Ishikawa (cell line): ENCODE measurements at regions not wholly inside any gene's neighbourhood (a gene's known extent, or its start where the extent isn't known, plus 50 kb on each side); places are given as distances from the start of the nearest gene placed in this dataset.

Experiments used
- CEBPB ChIP-seq: IDR thresholded peaks from 2 replicates; pipeline ENCODE4 v1.6.1; 2012
- RAD21 ChIP-seq: IDR thresholded peaks from 2 replicates; pipeline ENCODE4 v1.6.1; 2012; ENCODE audit warnings: low read depth
- TF ChIP-seq, protein P1 (sequence below): IDR thresholded peaks from 2 replicates; pipeline ENCODE4 v1.6.1; 2012

DNA sequence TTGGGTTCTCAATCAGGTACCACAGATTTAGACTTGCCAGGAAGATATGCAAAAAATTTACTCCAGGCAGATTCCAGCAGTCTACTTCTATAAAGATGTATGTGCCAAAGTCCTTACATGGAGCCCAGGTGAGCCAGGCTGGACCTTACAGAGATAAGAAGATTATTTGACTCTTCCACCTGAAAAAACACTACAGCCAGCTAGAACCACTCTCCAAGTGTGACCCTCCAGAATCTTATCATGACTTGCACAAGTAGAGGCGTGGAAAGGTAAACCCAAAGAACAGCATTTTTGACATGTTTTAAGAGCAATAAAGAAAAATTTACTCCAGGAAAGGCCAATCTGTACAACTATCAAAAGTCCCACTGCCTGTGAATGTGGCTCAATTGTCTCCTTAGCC, 146.8 kb upstream of the DPT start:
- no peak for TF ChIP-seq CEBPB
- TF ChIP-seq, protein P1, sequence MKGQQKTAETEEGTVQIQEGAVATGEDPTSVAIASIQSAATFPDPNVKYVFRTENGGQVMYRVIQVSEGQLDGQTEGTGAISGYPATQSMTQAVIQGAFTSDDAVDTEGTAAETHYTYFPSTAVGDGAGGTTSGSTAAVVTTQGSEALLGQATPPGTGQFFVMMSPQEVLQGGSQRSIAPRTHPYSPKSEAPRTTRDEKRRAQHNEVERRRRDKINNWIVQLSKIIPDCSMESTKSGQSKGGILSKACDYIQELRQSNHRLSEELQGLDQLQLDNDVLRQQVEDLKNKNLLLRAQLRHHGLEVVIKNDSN, result no peak
- TF ChIP-seq RAD21, result no peak
